GM19397 (cell line): ENCODE measurements at regions not wholly inside any gene's neighbourhood (a gene's known extent, or its start where the extent isn't known, plus 50 kb on each side); places are given as distances from the start of the nearest gene placed in this dataset.
A peak's percentile ranks its signal among the peaks of the same experiment; 100 is the strongest.

Experiments used
- ATAC-seq: cut with Tn5 transposase; IDR thresholded peaks from one replicate; pipeline ENCODE4 v1.9.1; 2021; ENCODE audit warnings: mild to moderate bottlenecking, moderate library complexity; ENCODE audit not compliant: unreplicated experiment

GRCh38 chr15:38692789-38693062 lies 128.1 kb upstream of the RASGRP1 start:
- no peak for ATAC-seq

DNA sequence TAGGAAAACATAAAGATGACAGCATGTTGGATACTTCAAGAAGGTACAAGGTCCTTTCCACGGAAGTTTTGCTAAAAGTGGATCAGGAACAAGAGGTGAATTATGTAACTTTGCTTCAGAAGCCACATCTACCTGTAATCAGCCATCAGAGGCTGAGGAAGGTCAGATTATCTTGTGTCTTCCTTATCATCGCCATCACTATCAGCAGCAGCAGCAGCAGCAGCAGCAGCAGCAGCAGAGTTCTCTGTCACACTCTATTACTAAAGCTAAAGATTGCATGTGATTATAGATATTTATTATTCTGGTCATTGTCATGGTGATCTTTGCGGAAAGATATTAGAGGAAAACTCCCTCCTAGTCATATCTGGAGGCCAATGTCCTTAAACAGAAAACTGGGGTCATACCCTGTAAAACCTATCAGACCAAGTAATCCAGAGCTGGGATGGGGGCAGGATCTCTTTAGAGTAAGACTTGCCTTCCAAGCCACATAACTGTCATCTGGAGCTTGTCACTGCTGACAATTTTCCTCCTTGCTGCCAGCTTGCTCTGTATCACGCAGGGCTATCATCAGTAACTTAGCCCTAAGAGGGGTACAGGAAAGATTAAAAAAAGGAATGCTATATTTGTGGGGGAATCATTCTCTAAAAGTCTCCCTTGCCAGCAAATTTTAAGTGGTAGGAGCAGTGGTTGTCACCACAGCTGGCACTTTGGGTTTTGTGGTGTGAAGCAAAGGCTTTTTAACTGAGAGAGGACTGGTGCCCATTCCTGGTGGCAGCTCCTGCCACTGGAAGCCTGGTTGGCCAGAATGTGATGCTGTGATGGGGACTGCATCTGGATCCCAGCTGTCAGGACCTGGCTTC lies 130.9 kb upstream of the RASGRP1 start:
- no peak for ATAC-seq

- ATAC-seq, result peak; percentile 60
Observed at GRCh38 chr15:38696109-38696727, 131.6 kb upstream of the RASGRP1 start.

DNA sequence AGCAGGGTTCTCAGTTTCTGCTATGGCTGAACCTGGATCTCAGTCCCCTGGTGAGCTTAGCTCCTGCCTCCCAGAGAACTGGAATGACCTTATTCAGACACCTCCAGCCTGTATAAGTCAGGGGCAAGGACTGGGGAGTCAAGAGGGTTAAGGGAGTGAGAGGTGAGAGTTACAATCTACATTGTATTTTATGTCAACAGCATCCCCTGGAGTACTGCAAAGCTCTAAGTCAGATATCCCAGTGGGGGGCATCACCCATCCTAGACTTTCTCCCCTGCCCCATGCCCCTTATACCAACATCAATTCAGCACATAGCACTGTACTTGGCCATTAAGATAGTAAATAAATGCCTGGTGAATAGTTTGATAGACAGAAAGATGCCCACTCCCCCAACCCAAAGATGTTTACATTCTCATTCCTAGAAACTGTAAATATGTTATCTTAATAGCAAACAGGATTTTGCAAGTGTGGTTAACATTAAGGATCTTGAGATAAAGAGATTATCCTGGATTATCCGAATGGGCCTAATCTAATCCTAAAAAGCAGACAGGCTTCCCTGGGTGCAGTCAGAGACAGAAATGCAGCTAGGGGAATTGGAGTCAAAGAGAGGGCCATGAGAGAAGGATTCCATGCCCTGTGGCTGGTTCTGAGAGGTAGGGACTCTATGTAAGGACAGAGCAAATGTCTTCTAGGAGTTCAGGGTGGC lies 132.3 kb upstream of the RASGRP1 start:
- peak; percentile 2 for ATAC-seq

DNA sequence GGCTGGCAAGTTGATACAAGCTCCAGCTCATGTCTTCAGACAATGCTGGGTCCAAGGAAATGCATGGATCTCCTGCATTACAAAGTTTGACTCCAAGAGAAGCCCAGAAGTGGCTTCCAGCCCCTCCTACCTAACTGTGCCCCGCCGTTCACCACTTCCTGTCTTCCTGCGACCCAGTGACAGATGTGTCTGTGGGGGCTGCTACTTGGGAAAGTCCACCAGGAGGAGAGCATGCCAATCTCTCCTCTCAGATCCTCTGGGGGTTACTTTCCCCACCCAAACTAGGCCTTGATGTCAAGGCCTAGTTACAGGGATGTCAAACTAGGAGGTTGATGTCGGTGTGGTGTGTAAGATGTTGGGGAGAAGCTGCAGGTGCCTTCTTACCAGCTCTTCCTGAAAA lies 133.6 kb upstream of the RASGRP1 start:
- no peak for ATAC-seq

GRCh38 chr15:38699633-38700230 lies 135.1 kb upstream of the RASGRP1 start:
- ATAC-seq, result peak; percentile 54

GRCh38 chr15:38701149-38701548 lies 136.5 kb upstream of the RASGRP1 start:
- ATAC-seq, result no peak

DNA sequence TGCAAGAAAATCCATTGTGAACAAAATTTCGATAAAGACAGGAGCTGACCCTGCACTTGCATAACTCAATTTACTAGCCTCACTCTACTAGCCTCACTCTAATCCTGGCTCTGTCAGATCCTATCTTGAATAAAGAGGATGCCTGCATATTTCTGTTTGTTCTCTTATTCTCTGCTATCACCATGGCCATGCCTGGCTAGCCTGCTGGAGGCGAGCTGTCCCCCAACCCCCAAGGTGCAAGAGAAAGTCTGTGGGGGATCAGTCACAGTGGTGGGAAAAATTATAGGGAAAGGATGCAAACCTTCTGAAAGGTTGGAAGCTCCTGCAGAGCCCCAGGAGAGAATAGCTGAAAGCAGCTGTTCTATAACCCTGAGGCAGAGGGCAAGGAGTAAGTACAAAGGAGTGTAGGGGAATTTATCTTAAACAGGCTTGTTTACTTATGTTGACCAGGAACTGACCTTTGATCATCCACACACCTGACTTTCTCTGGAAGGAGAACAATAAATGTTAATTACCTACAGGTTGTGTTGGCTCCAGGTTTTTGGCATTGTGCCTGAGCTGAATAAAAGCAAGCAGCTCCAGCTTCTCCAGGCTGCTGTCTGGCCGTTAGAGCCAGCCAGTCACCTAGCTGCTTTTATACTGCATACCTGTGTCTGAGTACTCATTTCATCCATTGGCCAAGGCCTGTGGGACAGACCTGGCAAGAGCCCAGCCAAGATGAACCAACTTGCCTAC lies 137.7 kb upstream of the RASGRP1 start:
- no peak for ATAC-seq

GRCh38 chr15:38705436-38706219 lies 141.0 kb upstream of the RASGRP1 start:
- ATAC-seq, result no peak

GRCh38 chr15:38706956-38707355 lies 142.3 kb upstream of the RASGRP1 start:
- ATAC-seq, result no peak

- peak; percentile 80 for ATAC-seq
Observed at GRCh38 chr15:38707802-38708671, 143.4 kb upstream of the RASGRP1 start.

- no peak for ATAC-seq
Observed at GRCh38 chr15:38708672-38709180, 144.1 kb upstream of the RASGRP1 start.

DNA sequence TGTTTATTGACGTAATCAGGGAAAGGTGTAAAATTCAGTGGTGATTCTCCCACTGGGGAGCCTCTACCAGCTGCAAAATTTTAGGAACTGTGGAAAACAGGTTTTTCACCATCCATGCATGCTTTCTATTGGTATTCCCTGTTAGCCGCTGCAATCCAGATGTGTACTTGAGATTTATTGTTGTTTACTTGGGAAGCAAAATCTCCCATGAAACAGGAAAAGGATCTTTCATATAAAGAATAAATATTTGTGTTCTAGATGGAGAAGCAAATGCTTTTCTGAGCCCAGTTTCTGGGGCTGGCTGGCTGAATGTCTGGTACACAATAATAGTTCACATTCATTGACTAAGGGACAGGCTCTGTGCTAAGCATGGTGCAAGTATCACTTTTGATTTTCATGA lies 144.6 kb upstream of the RASGRP1 start:
- no peak for ATAC-seq

DNA sequence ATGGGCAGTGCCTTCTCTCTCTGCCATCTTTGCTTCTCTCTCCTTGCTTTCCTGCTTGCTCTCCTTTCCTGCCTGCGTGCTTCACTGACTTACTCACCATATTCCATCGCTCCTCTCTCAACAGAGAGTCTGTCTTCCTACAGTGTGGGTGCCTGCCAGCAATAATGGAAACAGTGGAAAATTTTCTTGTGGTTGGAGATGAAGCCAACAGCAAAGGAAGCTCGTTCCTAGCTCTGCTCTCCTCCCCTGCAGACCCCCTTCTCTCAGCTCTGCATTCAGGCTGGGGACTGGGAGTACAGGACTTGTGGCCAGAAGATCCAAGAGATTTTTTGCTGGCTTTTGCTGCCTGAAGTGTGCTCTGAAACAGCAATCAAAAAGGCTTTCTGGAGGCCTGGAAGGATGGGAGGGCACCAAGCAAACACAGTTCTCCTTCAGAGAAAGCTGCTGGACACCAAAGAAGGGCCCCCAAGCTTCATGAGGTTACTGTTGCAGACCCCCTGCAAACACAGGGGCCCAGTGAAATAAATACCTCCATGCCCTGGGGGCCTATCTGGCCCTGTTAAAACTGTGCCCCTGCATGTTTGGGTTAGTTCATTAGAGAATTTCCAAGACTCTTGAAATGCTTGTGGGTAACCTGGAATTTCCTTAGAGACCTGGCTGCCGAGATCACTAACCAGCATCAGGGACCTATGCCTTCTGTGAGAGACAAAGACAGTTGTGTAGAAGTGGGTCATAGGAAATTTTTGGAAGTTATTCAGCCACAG lies 149.9 kb upstream of the RASGRP1 start:
- no peak for ATAC-seq

DNA sequence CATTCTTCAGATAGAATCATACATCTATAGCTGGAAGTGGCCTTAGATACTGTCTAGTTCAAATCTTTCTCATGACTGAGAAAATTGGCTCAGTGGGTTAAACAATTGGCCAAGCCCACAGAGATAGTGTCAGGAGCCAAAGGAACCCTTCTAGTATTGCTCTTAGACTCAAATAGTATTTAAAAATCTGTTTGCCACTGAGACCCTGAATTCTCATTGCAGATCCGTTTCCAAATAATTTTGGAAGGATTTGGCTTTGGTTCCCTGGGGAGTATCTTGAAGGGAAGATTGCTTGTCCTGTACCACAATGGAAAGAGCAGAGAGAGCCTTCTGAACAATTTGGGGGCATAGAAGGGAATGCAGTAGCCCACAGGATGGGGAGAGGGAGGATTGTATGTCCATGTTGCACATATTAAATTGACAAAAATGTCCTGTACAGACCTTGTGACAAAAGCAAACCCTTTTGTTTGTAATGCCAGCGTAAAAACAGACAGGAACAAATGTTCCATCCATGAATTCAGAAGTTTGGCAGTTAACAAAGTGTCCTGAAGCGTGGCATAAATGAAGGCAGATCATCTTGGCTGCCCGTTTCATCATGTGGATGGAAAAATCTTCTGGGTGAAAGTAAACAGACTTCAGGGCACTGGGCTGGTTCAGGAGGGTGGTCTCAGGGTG lies 156.4 kb upstream of the RASGRP1 start:
- ATAC-seq, result no peak

DNA sequence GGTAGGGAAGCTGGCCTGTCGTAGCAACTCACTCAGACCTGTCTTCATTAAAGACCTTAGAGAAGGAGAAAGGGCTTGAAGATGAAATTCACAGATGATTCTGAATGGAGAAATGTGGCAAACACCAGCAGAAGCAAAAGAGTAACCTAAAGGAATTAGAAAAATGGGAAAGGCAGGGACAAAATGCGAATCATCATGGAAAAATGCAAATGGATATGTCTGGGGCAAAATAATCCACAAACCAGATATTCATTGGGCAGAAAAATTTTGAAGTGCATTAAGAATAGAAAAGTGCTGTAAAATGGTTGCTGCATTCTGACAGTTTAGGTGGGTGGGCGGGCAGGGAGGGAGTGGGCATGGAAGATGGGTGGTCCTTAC lies 156.9 kb upstream of the RASGRP1 start:
- ATAC-seq, result no peak

- no peak for ATAC-seq
Observed at GRCh38 chr15:38722236-38722635, 157.6 kb upstream of the RASGRP1 start.

GRCh38 chr15:38724827-38725226 lies 160.2 kb upstream of the RASGRP1 start:
- ATAC-seq, result no peak
